WERI-Rb-1 (cell line): ENCODE measurements at regions not wholly inside any gene's neighbourhood (a gene's known extent, or its start where the extent isn't known, plus 50 kb on each side); places are given as distances from the start of the nearest gene placed in this dataset.

Source experiments
- DNase-seq: peaks from one replicate; pipeline ENCODE4 v3.0.0-alpha.2; 2020
- H3K27ac ChIP-seq: fragments of 250-450 bp; sonication (Bioruptor Pico); 2 replicates; pipeline ENCODE4 v1.5.1; 2020; ENCODE audit warnings: mild to moderate bottlenecking, moderate library complexity
- H3K27me3 ChIP-seq: fragments of 250-450 bp; sonication (Bioruptor Pico); 2 replicates; pipeline ENCODE4 v1.5.1; 2021; ENCODE audit warnings: mild to moderate bottlenecking, low read depth, moderate library complexity; ENCODE audit not compliant: insufficient read depth, severe bottlenecking
- H3K36me3 ChIP-seq: fragments of 250-450 bp; sonication (Bioruptor Pico); 2 replicates; pipeline ENCODE4 v1.5.1; 2020; ENCODE audit warnings: mild to moderate bottlenecking, moderate library complexity
- H3K4me3 ChIP-seq: 2 replicates; pipeline ENCODE4 v1.5.1; 2011; ENCODE audit warnings: low read depth, mild to moderate bottlenecking, control low read depth, low read length
- H3K9me3 ChIP-seq: fragments of 250-450 bp; sonication (Bioruptor Pico); 2 replicates; pipeline ENCODE4 v1.5.1; 2021; ENCODE audit warnings: mild to moderate bottlenecking, moderate library complexity; ENCODE audit not compliant: severe bottlenecking
- TF ChIP-seq, protein P1 (sequence below): IDR thresholded peaks from 2 replicates; pipeline ENCODE4 v1.5.1; 2011; ENCODE audit warnings: low read depth, mild to moderate bottlenecking, control low read depth, inconsistent platforms, low read length

DNA sequence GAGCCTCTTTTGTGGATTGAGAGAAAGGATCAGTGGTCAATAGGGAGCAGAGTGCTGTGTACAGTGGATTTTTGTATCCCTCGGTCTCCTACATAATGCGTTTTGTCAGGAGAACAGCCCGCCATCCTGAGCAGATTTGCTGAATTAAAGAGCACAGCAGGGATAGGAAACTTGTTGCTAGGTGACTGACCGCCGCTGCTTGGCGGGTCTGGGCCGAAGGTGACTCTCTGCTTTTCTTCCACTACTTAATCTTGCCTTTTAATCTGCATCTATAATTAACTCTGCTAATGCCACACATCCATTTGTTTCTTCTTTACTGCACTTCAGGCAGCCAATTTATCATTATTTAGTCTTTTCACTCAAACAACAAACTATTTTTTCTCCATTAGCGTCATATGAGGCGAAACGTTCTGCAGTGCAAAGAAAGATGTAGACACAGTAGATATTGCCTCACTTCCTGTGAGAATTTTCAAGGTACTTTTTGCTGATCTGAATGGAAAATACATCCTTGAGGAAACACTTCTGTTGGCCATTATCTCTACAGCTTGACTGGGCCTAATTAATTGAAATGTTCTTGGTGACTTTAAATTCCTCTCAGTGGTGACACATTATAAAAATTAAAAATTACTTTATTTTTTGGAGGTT lies 108.0 kb downstream of the PPM1A start:
- Histone ChIP-seq H3K27me3 (no peaks in the 10 kb centered on the region), H3K9me3 (no peaks in the 10 kb centered on the region), H3K4me3 (peak overlapping the region; percentile 30; the same call in 1 of the 2 replicates), H3K36me3 (no peaks in the 10 kb centered on the region), H3K27ac (peak overlapping the region; percentile 79)
- peak; percentile 92 for DNase-seq
- TF ChIP-seq, protein P1, sequence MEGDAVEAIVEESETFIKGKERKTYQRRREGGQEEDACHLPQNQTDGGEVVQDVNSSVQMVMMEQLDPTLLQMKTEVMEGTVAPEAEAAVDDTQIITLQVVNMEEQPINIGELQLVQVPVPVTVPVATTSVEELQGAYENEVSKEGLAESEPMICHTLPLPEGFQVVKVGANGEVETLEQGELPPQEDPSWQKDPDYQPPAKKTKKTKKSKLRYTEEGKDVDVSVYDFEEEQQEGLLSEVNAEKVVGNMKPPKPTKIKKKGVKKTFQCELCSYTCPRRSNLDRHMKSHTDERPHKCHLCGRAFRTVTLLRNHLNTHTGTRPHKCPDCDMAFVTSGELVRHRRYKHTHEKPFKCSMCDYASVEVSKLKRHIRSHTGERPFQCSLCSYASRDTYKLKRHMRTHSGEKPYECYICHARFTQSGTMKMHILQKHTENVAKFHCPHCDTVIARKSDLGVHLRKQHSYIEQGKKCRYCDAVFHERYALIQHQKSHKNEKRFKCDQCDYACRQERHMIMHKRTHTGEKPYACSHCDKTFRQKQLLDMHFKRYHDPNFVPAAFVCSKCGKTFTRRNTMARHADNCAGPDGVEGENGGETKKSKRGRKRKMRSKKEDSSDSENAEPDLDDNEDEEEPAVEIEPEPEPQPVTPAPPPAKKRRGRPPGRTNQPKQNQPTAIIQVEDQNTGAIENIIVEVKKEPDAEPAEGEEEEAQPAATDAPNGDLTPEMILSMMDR, result no peak

GRCh38 chr14:60357551-60358149 lies 108.6 kb downstream of the PPM1A start:
- Histone ChIP-seq H3K27ac (peak overlapping the region; percentile 79), H3K36me3 (no peaks in the 10 kb centered on the region), H3K4me3 (no peak overlapping the region; the same call in 1 of the 2 replicates), H3K27me3 (no peaks in the 10 kb centered on the region), H3K9me3 (no peaks in the 10 kb centered on the region)
- TF ChIP-seq, protein P1, result no peak
- peak; percentile 43 for DNase-seq

GRCh38 chr14:60363275-60363674 lies 114.3 kb downstream of the PPM1A start:
- TF ChIP-seq, protein P1, result no peak

GRCh38 chr14:60363687-60364086 lies 114.7 kb downstream of the PPM1A start:
- Histone ChIP-seq H3K36me3 (no peaks in the 10 kb centered on the region), H3K4me3 (no peak overlapping the region)

More at GRCh38 chr14:60363275-60363674, 114.3 kb downstream of the PPM1A start:
- no peak overlapping the region for H3K4me3 ChIP-seq
- H3K9me3 ChIP-seq, result no peaks in the 10 kb centered on the region
- no peaks in the 10 kb centered on the region for H3K36me3 ChIP-seq
- no peaks in the 10 kb centered on the region for H3K27me3 ChIP-seq
- DNase-seq, result no peak
- H3K27ac ChIP-seq, result no peak overlapping the region

GRCh38 chr14:60381909-60382308 lies 104.0 kb downstream of the C14orf39 start:
- Histone ChIP-seq H3K27ac (no peak overlapping the region), H3K4me3 (no peak overlapping the region), H3K36me3 (no peaks in the 10 kb centered on the region), H3K9me3 (no peaks in the 10 kb centered on the region), H3K27me3 (no peaks in the 10 kb centered on the region)
- TF ChIP-seq, protein P1, result no peak
- no peak for DNase-seq

More at GRCh38 chr14:60363687-60364086, 114.7 kb downstream of the PPM1A start:
- TF ChIP-seq, protein P1, result no peak
- Histone ChIP-seq H3K27ac (no peak overlapping the region), H3K27me3 (no peaks in the 10 kb centered on the region), H3K9me3 (no peaks in the 10 kb centered on the region)
- DNase-seq, result no peak
